B cell (primary cell): ENCODE measurements at regions not wholly inside any gene's neighbourhood (a gene's known extent, or its start where the extent isn't known, plus 50 kb on each side); places are given as distances from the start of the nearest gene placed in this dataset.

Experiments
- ATAC-seq: fragments of 200-7000 bp; cut with Tn5 transposase; one replicate; pipeline ENCODE4 v1.10.0; 2021; ENCODE audit warnings: low read depth, mild to moderate bottlenecking, moderate number of reproducible peaks, moderate library complexity
- CTCF ChIA-PET: fragments of 350-600 bp; sonication (Branson Sonifier 250); formaldehyde crosslinking; loops from one replicate; lab custom pipeline; 2021; ENCODE audit warnings: antibody characterized with exemption, inconsistent platforms; lab: Charles Lee
- POLR2A ChIA-PET: fragments of 350-600 bp; sonication (Branson Sonifier 250); formaldehyde crosslinking; loops from one replicate; lab custom pipeline; 2021; ENCODE audit warnings: antibody characterized with exemption; lab: Charles Lee
- DNase-seq: peaks from one replicate; pipeline ENCODE4 v3.0.0; 2013
- H2AFZ ChIP-seq: 2 replicates; pipeline ENCODE4 v1.6.1; 2012; ENCODE audit warnings: mild to moderate bottlenecking, low read depth, low read length; ENCODE audit not compliant: insufficient read depth, poor library complexity, severe bottlenecking
- H3K27ac ChIP-seq, 2 donors: 1 replicate in 1 of 2; 2 replicates in 1 of 2; pipeline ENCODE4 v1.5.1; 2012 to 2013; ENCODE audit warnings: low read length in 2 of 2, mild to moderate bottlenecking in 2 of 2, moderate library complexity in 1 of 2
- H3K27me3 ChIP-seq, 4 experiments: fragments of 200-600 bp in 1 of 4; sonication (generic) in 1 of 4; replicated peaks in 1 of 4; 1 replicate in 2 of 4; 2 replicates in 2 of 4; pipeline versions ENCODE4 v1.6.1 to v1.7.0; 2013 to 2016; ENCODE audit warnings: low read length in 3 of 4, mild to moderate bottlenecking in 2 of 4, mixed read lengths in 1 of 4, moderate library complexity in 1 of 4; ENCODE audit not compliant: insufficient read depth in 4 of 4, control insufficient read depth in 3 of 4; ENCODE audit errors: control extremely low read depth in 1 of 4
- H3K36me3 ChIP-seq, 2 experiments: replicated peaks in 1 of 2; 1 replicate in 1 of 2; 2 replicates in 1 of 2; pipeline versions ENCODE4 v1.6.1 to v1.7.1; 2013; ENCODE audit warnings: low read length in 1 of 2; ENCODE audit not compliant: insufficient read depth in 2 of 2, control insufficient read depth in 1 of 2; ENCODE audit errors: control extremely low read depth in 1 of 2, extremely low read depth in 1 of 2
- H3K4me1 ChIP-seq, 2 donors: fragments of 200-600 bp in 1 of 2; sonication (generic) in 1 of 2; 1 replicate in 1 of 2; 2 replicates in 1 of 2; pipeline versions ENCODE4 v1.5.1 to v1.6.1; 2013 to 2017; ENCODE audit warnings: low read length in 2 of 2; ENCODE audit not compliant: control insufficient read depth in 2 of 2, insufficient read depth in 2 of 2
- H3K4me2 ChIP-seq: replicated peaks from 2 replicates; pipeline ENCODE3; 2012; ENCODE audit warnings: mild to moderate bottlenecking, low read depth, low read length; ENCODE audit not compliant: poor library complexity, severe bottlenecking
- H3K4me3 ChIP-seq, 5 experiments: fragments of 200-600 bp in 1 of 5; sonication (generic) in 1 of 5; 1 replicate in 3 of 5; 2 replicates in 2 of 5; pipeline versions ENCODE4 v1.5.1 to v1.7.0; 2011 to 2016; ENCODE audit warnings: low read length in 4 of 5, mild to moderate bottlenecking in 4 of 5, low read depth in 2 of 5, control low read depth in 1 of 5, moderate library complexity in 1 of 5; ENCODE audit not compliant: insufficient read depth in 1 of 5; ENCODE audit errors: control extremely low read depth in 1 of 5, extremely low read depth in 1 of 5
- H3K79me2 ChIP-seq: fragments of 200-600 bp; sonication (generic); one replicate; pipeline ENCODE4 v1.6.0; 2016; ENCODE audit warnings: low read length; ENCODE audit not compliant: control insufficient read depth, insufficient read depth
- H3K9ac ChIP-seq: fragments of 200-600 bp; sonication (generic); 2 replicates; pipeline ENCODE4 v1.6.1; 2017; ENCODE audit warnings: mild to moderate bottlenecking, low read length, moderate library complexity
- H3K9me3 ChIP-seq, 3 donors: one replicate each; pipeline versions ENCODE4 v1.6.1 to v1.7.1; 2013; ENCODE audit warnings: low read length in 2 of 3; ENCODE audit not compliant: control insufficient read depth in 2 of 3, insufficient read depth in 1 of 3; ENCODE audit errors: control extremely low read depth in 1 of 3
- H4K20me1 ChIP-seq: 2 replicates; pipeline ENCODE4 v1.6.0; 2012; ENCODE audit warnings: mild to moderate bottlenecking, low read length; ENCODE audit not compliant: insufficient read depth, control insufficient read depth, poor library complexity, severe bottlenecking
- H3K27ac Mint-ChIP-seq: one replicate; pipeline ENCODE4 v1.8.0; 2021; ENCODE audit warnings: mixed read lengths
- H3K27me3 Mint-ChIP-seq: one replicate; pipeline ENCODE4 v1.8.0; 2021; ENCODE audit warnings: mixed read lengths
- H3K4me1 Mint-ChIP-seq: one replicate; pipeline ENCODE4 v1.8.0; 2021; ENCODE audit warnings: mixed read lengths
- H3K4me3 Mint-ChIP-seq: one replicate; pipeline ENCODE4 v1.8.0; 2021; ENCODE audit warnings: mixed read lengths
- H3K9me3 Mint-ChIP-seq: one replicate; pipeline ENCODE4 v1.8.0; 2022; ENCODE audit warnings: mixed read lengths; ENCODE audit not compliant: insufficient read depth
- CTCF ChIP-seq: fragments of 200-600 bp; IDR thresholded peaks from one replicate; pipeline ENCODE4 v1.8.0; 2022; ENCODE audit warnings: antibody characterized with exemption, mild to moderate bottlenecking
- EZH2 ChIP-seq: IDR thresholded peaks from 2 replicates; pipeline ENCODE4 v1.6.1; 2012; ENCODE audit warnings: borderline replicate concordance, low read depth, mild to moderate bottlenecking, moderate library complexity, low read length; ENCODE audit not compliant: insufficient read depth, poor library complexity, severe bottlenecking
- WGBS: methylation state at CpG from one replicate; pipeline ENCODE4 v1.1.5; 2013; ENCODE audit warnings: missing lambda C conversion rate; ENCODE audit not compliant: insufficient coverage; 5-methylcytosine and 5-hydroxymethylcytosine counted together
- intact Hi-C: fragments of 100-400 bp; cut with micrococcal nuclease; formaldehyde crosslinking; loops from one replicate; pipeline ENCODE4 v1.10.0; 2022

- Histone ChIP-seq H3K36me3 (no peaks in the 10 kb centered on the region), H2AFZ (no peak overlapping the region), H3K4me2 (no peak overlapping the region), H3K27ac (no peak overlapping the region), H3K79me2 (no peaks in the 10 kb centered on the region), H3K4me3 (no peak overlapping the region), H3K4me1 (no peaks in the 10 kb centered on the region), H3K9me3 (peaks cover 0 to 18% (median 0%) of the 10 kb centered on the region in 3 donors), H3K9ac (no peak overlapping the region), H4K20me1 (no peaks in the 10 kb centered on the region), H3K27me3 (no peaks in the 10 kb centered on the region)
- POLR2A ChIA-PET = no interaction called here
- CTCF ChIA-PET = no interaction called here
- no peaks in the 10 kb centered on the region for H3K4me1 Mint-ChIP-seq
- H3K27me3 Mint-ChIP-seq = peaks cover 4% of the 10 kb centered on the region
- no peak overlapping the region for H3K27ac Mint-ChIP-seq
- no peak overlapping the region for H3K4me3 Mint-ChIP-seq
- ATAC-seq (no peak), DNase-seq (no peak)
- intact Hi-C loops = no loop called here
- TF ChIP-seq CTCF = no peak
- no peak for TF ChIP-seq EZH2
- H3K9me3 Mint-ChIP-seq = peaks cover 3% of the 10 kb centered on the region
Observed at GRCh38 chr1:30036666-30037065, 686.7 kb downstream of the MATN1 start.

- 79% methylated on average over 4 of the region's 6 CpGs for WGBS
- CTCF ChIA-PET = no interaction called here
- Histone ChIP-seq H3K27ac (no peak overlapping the region), H3K79me2 (no peaks in the 10 kb centered on the region), H3K4me2 (no peak overlapping the region), H3K9ac (no peak overlapping the region), H3K36me3 (no peaks in the 10 kb centered on the region), H3K27me3 (no peaks in the 10 kb centered on the region), H3K4me1 (no peaks in the 10 kb centered on the region), H3K9me3 (peaks cover 0 to 17% (median 0%) of the 10 kb centered on the region in 3 donors), H3K4me3 (no peak overlapping the region), H4K20me1 (no peaks in the 10 kb centered on the region), H2AFZ (no peak overlapping the region)
- ATAC-seq (no peak), DNase-seq (no peak)
- TF ChIP-seq EZH2 (no peak), CTCF (no peak)
- POLR2A ChIA-PET = no interaction called here
- Mint-ChIP-seq H3K9me3 (peaks cover 3% of the 10 kb centered on the region), H3K27me3 (peaks cover 4% of the 10 kb centered on the region), H3K4me3 (no peak overlapping the region), H3K27ac (no peak overlapping the region), H3K4me1 (no peaks in the 10 kb centered on the region)
- intact Hi-C loops = no loop called here
Observed at GRCh38 chr1:30036229-30036547, 687.2 kb downstream of the MATN1 start.
